ENCODE measurements at regions not wholly inside any gene's neighbourhood (a gene's known extent, or its start where the extent isn't known, plus 50 kb on each side); places are given as distances from the start of the nearest gene placed in this dataset.

DNA sequence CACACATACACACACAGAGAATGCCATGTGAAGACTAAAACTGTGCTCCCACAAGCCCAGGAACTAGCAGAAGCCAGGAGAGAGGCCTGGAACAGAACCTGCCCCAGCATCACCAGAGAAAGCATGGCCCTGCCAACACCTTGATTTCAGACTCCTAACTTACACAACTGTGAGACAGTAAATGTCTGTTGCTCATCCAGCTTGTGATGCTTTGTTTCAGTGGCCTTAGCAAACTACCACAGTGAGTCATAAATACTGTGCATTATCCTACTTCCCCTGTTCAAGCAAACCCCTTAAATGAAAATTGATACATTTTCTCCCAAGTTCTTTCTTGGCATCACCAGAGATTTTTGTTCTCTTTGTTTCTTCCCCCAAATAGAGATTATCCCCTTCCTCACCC lies 1539.4 kb upstream of the TENM4 start:
- DNase-seq (ENCODE audit: low read depth): peak; percentile 81
- no peak overlapping the region for H3K4me3 ChIP-seq (ENCODE audit: control insufficient read depth, low read depth, low read length)
- TF ChIP-seq, protein P1, sequence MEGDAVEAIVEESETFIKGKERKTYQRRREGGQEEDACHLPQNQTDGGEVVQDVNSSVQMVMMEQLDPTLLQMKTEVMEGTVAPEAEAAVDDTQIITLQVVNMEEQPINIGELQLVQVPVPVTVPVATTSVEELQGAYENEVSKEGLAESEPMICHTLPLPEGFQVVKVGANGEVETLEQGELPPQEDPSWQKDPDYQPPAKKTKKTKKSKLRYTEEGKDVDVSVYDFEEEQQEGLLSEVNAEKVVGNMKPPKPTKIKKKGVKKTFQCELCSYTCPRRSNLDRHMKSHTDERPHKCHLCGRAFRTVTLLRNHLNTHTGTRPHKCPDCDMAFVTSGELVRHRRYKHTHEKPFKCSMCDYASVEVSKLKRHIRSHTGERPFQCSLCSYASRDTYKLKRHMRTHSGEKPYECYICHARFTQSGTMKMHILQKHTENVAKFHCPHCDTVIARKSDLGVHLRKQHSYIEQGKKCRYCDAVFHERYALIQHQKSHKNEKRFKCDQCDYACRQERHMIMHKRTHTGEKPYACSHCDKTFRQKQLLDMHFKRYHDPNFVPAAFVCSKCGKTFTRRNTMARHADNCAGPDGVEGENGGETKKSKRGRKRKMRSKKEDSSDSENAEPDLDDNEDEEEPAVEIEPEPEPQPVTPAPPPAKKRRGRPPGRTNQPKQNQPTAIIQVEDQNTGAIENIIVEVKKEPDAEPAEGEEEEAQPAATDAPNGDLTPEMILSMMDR (conservative IDR thresholded peaks at IDR 0.05; ENCODE audit: control insufficient read depth, insufficient read depth, low read depth, low read length): no peak

DNA sequence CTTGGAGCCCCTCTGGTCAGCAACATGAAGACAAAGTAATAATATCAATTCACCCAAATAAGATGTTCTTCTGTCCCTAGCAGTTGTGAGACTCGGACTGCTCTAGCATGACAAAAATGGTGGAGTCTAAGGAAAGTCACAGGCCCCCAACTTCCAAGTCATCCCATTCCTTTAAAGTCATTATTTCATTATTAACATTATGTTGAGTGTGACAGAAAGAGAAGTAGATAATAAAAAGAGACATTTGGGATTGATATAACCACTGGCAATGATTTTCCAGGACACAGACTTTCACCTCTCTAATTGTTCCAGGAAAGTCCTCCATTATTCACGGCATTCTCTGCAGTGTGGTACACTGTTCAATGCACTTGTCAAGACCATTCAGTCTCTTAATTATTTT lies 1533.0 kb upstream of the TENM4 start:
- H3K4me3 ChIP-seq (ENCODE audit: control insufficient read depth, low read depth, low read length): no peak overlapping the region
- DNase-seq (ENCODE audit: low read depth): no peak
- TF ChIP-seq, protein P1 (conservative IDR thresholded peaks at IDR 0.05; ENCODE audit: control insufficient read depth, insufficient read depth, low read depth, low read length): no peak

DNA sequence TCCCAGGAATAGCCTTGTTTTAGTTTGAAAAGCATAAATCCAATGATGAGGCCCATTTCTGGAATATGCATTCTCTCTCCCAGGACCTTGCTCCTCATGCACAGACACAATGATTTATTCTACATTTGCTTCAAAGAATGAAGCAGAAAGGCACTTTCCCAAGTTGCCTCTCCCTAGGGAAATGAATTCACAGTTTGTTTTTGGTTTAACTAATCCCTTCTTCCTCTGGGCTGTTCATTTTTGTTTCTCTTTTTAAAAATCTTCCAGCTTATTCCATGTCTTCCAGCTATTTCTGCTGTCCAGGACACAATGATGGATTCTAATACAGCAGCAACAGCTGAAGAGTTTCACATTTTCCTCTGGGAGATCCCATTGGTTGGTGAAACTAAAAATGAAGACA lies 1529.2 kb upstream of the TENM4 start:
- peak; percentile 33 for DNase-seq (ENCODE audit: low read depth)
- TF ChIP-seq, protein P1 (conservative IDR thresholded peaks at IDR 0.05; ENCODE audit: control insufficient read depth, insufficient read depth, low read depth, low read length): no peak
- H3K4me3 ChIP-seq (ENCODE audit: control insufficient read depth, low read depth, low read length): no peak overlapping the region

DNA sequence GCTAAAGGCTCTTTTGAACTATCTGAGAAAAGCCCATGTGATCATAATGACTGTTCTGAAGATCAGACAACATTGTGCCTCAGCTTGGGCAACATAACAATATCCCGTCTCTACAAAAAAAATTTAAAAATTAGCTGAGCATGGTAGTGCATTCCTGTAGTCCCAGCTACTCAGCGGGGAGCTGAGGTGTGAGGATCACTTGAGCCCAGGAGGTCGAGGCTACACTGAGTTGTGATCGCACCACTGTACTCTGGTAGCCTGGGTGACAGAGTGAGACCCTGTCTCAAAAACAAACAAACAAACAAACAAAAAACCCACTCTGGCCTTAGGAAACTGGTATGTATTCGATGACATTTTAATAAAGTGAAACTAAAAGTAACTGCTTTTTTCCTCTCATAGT lies 1526.8 kb upstream of the TENM4 start:
- H3K4me3 ChIP-seq (ENCODE audit: control insufficient read depth, low read depth, low read length): no peak overlapping the region
- TF ChIP-seq, protein P1 (conservative IDR thresholded peaks at IDR 0.05; ENCODE audit: control insufficient read depth, insufficient read depth, low read depth, low read length): no peak
- DNase-seq (ENCODE audit: low read depth): no peak

- TF ChIP-seq, protein P1 (conservative IDR thresholded peaks at IDR 0.05; ENCODE audit: control insufficient read depth, insufficient read depth, low read depth, low read length): no peak
- DNase-seq (ENCODE audit: low read depth): no peak
- H3K4me3 ChIP-seq (ENCODE audit: control insufficient read depth, low read depth, low read length): no peak overlapping the region
Measured at GRCh38 chr11:80960381-80961029, 1519.7 kb upstream of the TENM4 start.

- DNase-seq (ENCODE audit: low read depth): no peak
- no peak overlapping the region for H3K4me3 ChIP-seq (ENCODE audit: control insufficient read depth, low read depth, low read length)
- TF ChIP-seq, protein P1 (conservative IDR thresholded peaks at IDR 0.05; ENCODE audit: control insufficient read depth, insufficient read depth, low read depth, low read length): no peak
Measured at GRCh38 chr11:80959751-80960150, 1518.9 kb upstream of the TENM4 start.

DNA sequence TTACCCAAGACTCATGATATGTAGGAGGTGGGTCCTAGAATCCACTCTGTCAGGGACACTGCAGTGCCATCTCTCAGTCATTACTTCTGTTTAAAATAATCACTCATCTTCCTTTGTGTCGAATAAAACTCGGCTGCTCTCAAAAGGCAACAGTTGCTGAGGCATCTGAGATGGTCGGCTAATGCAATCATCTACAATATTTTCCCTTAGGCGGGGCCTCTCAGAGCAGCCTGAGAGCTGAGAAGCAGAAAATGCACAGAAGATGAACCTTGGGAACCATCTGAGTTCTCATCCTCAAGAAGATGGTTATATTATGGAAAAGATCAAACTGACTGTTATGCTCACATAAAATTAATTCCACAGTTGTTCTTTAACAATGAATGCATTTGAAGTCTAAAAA lies 1518.2 kb upstream of the TENM4 start:
- no peak overlapping the region for H3K4me3 ChIP-seq (ENCODE audit: control insufficient read depth, low read depth, low read length)
- DNase-seq (ENCODE audit: low read depth): peak; percentile 20
- TF ChIP-seq, protein P1 (conservative IDR thresholded peaks at IDR 0.05; ENCODE audit: control insufficient read depth, insufficient read depth, low read depth, low read length): no peak

Measured in fibroblast of mammary gland (primary cell).